Keratinocyte (primary cell): ENCODE measurements at regions not wholly inside any gene's neighbourhood (a gene's known extent, or its start where the extent isn't known, plus 50 kb on each side); places are given as distances from the start of the nearest gene placed in this dataset.

Experiments
- DNase-seq: peaks from one replicate; pipeline ENCODE4 v3.0.0-alpha.2; 2011; ENCODE audit warnings: low read depth, missing footprints, low spot score
- FAIRE-seq: peaks from 2 replicates; lab custom pipeline; 2011; peaks lifted over from hg19 to GRCh38; lab: Jason Lieb, UNC
- H2AFZ ChIP-seq: 2 replicates; pipeline ENCODE4 v1.6.0; 2012; ENCODE audit warnings: low read length, control low read depth, inconsistent platforms; ENCODE audit not compliant: control insufficient read depth
- H3K27ac ChIP-seq: 2 replicates; pipeline ENCODE4 v1.5.1; 2011; ENCODE audit warnings: low read length; ENCODE audit not compliant: control insufficient read depth, insufficient read depth
- H3K27me3 ChIP-seq: 3 replicates; pipeline ENCODE4 v1.6.0; 2011; ENCODE audit warnings: low read length; ENCODE audit not compliant: control insufficient read depth, insufficient read depth; ENCODE audit errors: extremely low read depth
- H3K36me3 ChIP-seq, 2 experiments: 2 replicates in 1 of 2; 3 replicates in 1 of 2; pipeline ENCODE4 v1.5.1; 2011; ENCODE audit warnings: low read length in 2 of 2, mild to moderate bottlenecking in 1 of 2; ENCODE audit not compliant: control insufficient read depth in 2 of 2, insufficient read depth in 2 of 2; ENCODE audit errors: extremely low read depth in 1 of 2
- H3K4me1 ChIP-seq: 3 replicates; pipeline ENCODE4 v1.5.1; 2011; ENCODE audit warnings: low read length; ENCODE audit not compliant: control insufficient read depth, insufficient read depth; ENCODE audit errors: extremely low read depth
- H3K4me2 ChIP-seq: 3 replicates; pipeline ENCODE4 v1.6.0; 2011; ENCODE audit warnings: low read depth, low read length; ENCODE audit not compliant: control insufficient read depth, insufficient read depth; ENCODE audit errors: extremely low read depth
- H3K4me3 ChIP-seq, 3 experiments: fragments of 200-600 bp in 1 of 3; sonication (generic) in 1 of 3; 2 replicates in 2 of 3; 3 replicates in 1 of 3; pipeline ENCODE4 v1.5.1; 2011 to 2016; ENCODE audit warnings: low read length in 3 of 3, mild to moderate bottlenecking in 3 of 3, control low read depth in 2 of 3, inconsistent platforms in 1 of 3, low read depth in 1 of 3, mixed read lengths in 1 of 3, mixed run types in 1 of 3, moderate library complexity in 1 of 3; ENCODE audit not compliant: control insufficient read depth in 2 of 3, insufficient read depth in 2 of 3; ENCODE audit errors: extremely low read depth in 1 of 3
- H3K79me2 ChIP-seq: 2 replicates; pipeline ENCODE4 v1.6.0; 2012; ENCODE audit warnings: low read length; ENCODE audit not compliant: control insufficient read depth, insufficient read depth
- H3K9ac ChIP-seq: 3 replicates; pipeline ENCODE4 v1.6.0; 2011; ENCODE audit warnings: low read length; ENCODE audit not compliant: control insufficient read depth, insufficient read depth; ENCODE audit errors: extremely low read depth
- H3K9me1 ChIP-seq: 3 replicates; pipeline ENCODE4 v1.6.0; 2011; ENCODE audit warnings: low read length; ENCODE audit not compliant: control insufficient read depth, insufficient read depth; ENCODE audit errors: extremely low read depth
- H3K9me3 ChIP-seq: 2 replicates; pipeline ENCODE4 v1.5.1; 2012; ENCODE audit warnings: low read depth, low read length; ENCODE audit not compliant: control insufficient read depth
- H4K20me1 ChIP-seq: 3 replicates; pipeline ENCODE4 v1.6.0; 2011; ENCODE audit warnings: low read length; ENCODE audit not compliant: control insufficient read depth, insufficient read depth; ENCODE audit errors: extremely low read depth
- EZH2 ChIP-seq: IDR thresholded peaks from one replicate; pipeline ENCODE4 v1.6.1; 2012; ENCODE audit warnings: inconsistent platforms, mild to moderate bottlenecking, low read length, moderate library complexity
- dilution Hi-C: fragments of 300-500 bp; cut with MboI; formaldehyde crosslinking; loops from one replicate; pipeline ENCODE4 v1.7.0; 2020; ENCODE audit warnings: low sequenced_read_pairs; ENCODE audit not compliant: extremely low pct_ligation_motif_present
- TF ChIP-seq, protein P1 (sequence below), 3 experiments: IDR thresholded peaks in 1 of 3; conservative IDR thresholded peaks in 1 of 3; optimal IDR thresholded peaks in 1 of 3; 2 replicates in 2 of 3; 3 replicates in 1 of 3; pipeline versions ENCODE3 to v1.5.1; 2011; ENCODE audit warnings: low read length in 3 of 3, mild to moderate bottlenecking in 3 of 3, moderate library complexity in 2 of 3, control low read depth in 1 of 3, inconsistent platforms in 1 of 3; ENCODE audit not compliant: insufficient read depth in 2 of 3; ENCODE audit errors: extremely low read depth in 1 of 3

DNA sequence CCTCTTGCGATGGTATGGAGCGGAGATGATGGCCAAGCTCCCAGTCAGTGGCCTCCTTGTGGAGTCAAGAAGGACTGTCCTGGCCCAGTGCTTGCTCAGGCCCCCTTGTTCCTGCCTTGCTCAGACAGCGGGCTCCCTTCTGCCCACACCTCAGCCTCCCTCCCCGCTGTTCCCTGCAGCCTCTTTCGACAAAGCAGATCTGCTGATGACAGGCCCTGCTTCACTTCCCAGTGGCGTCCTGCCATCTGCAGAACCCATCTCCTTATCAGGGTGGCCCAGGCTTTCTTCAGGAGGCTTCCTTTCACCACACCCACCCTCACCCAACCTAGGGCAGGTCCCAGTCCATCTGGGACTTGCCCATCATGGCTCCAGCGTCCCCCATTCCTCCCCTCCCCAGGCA is 80.0 kb downstream of the CLDN34 start:
- Histone ChIP-seq H3K36me3 (no peaks in the 10 kb centered on the region), H3K4me3 (no peak overlapping the region), H3K4me2 (no peak overlapping the region), H3K27ac (no peak overlapping the region), H3K27me3 (no peaks in the 10 kb centered on the region), H2AFZ (no peak overlapping the region), H3K79me2 (peaks cover 10% of the 10 kb centered on the region), H3K9me3 (no peaks in the 10 kb centered on the region), H3K4me1 (peaks cover 32% of the 10 kb centered on the region), H4K20me1 (no peaks in the 10 kb centered on the region), H3K9me1 (no peaks in the 10 kb centered on the region), H3K9ac (no peak overlapping the region)
- dilution Hi-C loops = no loop called here
- DNase-seq = no peak
- TF ChIP-seq, protein P1, sequence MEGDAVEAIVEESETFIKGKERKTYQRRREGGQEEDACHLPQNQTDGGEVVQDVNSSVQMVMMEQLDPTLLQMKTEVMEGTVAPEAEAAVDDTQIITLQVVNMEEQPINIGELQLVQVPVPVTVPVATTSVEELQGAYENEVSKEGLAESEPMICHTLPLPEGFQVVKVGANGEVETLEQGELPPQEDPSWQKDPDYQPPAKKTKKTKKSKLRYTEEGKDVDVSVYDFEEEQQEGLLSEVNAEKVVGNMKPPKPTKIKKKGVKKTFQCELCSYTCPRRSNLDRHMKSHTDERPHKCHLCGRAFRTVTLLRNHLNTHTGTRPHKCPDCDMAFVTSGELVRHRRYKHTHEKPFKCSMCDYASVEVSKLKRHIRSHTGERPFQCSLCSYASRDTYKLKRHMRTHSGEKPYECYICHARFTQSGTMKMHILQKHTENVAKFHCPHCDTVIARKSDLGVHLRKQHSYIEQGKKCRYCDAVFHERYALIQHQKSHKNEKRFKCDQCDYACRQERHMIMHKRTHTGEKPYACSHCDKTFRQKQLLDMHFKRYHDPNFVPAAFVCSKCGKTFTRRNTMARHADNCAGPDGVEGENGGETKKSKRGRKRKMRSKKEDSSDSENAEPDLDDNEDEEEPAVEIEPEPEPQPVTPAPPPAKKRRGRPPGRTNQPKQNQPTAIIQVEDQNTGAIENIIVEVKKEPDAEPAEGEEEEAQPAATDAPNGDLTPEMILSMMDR (optimal IDR thresholded peaks at IDR 0.05 in 1 of 3, IDR thresholded peaks at IDR 0.05 in 1 of 3, conservative IDR thresholded peaks at IDR 0.05 in 1 of 3; ENCODE audit: extremely low read depth in 1 of 3, insufficient read depth in 2 of 3, low read length in 3 of 3) = no peak
- no peak for TF ChIP-seq EZH2
- FAIRE-seq = no peak

GRCh38 chrX:10047631-10048030 is 80.5 kb downstream of the CLDN34 start:
- H3K27ac ChIP-seq = no peak overlapping the region
- H3K27me3 ChIP-seq = no peaks in the 10 kb centered on the region
- H3K4me3 ChIP-seq = no peak overlapping the region
- no peak overlapping the region for H3K4me2 ChIP-seq
- dilution Hi-C loops = no loop called here
- H2AFZ ChIP-seq = no peak overlapping the region
- H3K9me1 ChIP-seq = no peaks in the 10 kb centered on the region
- no peak for DNase-seq
- no peaks in the 10 kb centered on the region for H3K36me3 ChIP-seq
- H4K20me1 ChIP-seq = no peaks in the 10 kb centered on the region
- peaks cover 10% of the 10 kb centered on the region for H3K79me2 ChIP-seq
- H3K4me1 ChIP-seq = peaks cover 37% of the 10 kb centered on the region
- H3K9me3 ChIP-seq = no peaks in the 10 kb centered on the region
- no peak overlapping the region for H3K9ac ChIP-seq
- TF ChIP-seq EZH2 = no peak
- TF ChIP-seq, protein P1 (optimal IDR thresholded peaks at IDR 0.05 in 1 of 3, IDR thresholded peaks at IDR 0.05 in 1 of 3, conservative IDR thresholded peaks at IDR 0.05 in 1 of 3; ENCODE audit: extremely low read depth in 1 of 3, insufficient read depth in 2 of 3, low read length in 3 of 3) = no peak
- no peak for FAIRE-seq
